Inferior parietal cortex (tissue), 1 donor: ENCODE measurements at regions not wholly inside any gene's neighbourhood (a gene's known extent, or its start where the extent isn't known, plus 50 kb on each side); places are given as distances from the start of the nearest gene placed in this dataset.
"Not testable (repeated sequence)": the region's sequence is repeated elsewhere in the genome, so short reads cannot be mapped to it uniquely, and the experiment has no call there.

ENCODE experiments used
- DNase-seq: peaks from one replicate; pipeline ENCODE4 v3.0.0-alpha.2; 2016; ENCODE audit errors: extremely low spot score

DNA sequence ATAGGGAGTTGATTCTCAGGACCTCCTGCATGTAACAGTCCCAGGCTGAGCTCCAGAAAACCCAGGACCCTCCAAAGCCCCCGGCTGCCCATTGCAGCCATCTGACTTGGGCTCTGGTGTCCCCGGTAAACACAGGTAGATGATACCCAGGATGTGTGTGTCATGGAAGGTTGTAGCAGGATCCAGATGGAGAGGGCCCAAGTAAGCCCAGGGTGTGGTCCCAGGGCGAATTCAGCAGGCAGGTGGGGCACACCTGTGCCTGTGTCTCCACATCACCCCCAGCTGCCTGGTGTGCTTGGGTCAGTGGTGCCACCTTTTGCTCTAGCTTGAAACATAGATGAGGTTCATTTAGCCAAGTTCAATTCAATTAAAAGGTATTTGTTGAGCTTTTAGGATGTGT, 524.1 kb downstream of the GLRX3 start:
- DNase-seq = no peak

DNA sequence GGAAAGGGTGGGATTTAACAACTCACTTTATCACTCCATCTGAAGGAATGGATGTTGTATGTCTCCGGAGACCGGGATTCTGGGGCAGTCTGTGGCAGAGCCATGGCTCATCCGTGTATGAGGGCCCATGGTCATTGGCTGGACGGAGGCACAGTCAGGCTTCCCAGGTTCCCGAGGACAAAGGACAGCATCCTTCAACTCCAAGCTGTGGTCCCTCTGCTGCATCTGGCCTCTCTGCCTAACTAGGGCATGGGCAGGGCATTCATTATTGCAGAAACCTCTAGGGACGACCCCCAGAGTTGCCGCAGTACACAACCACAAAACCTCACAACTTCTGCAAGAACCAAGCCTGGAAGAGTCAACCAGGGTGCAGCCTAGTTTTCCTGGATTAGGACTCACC, 525.2 kb downstream of the GLRX3 start:
- DNase-seq = no peak

DNA sequence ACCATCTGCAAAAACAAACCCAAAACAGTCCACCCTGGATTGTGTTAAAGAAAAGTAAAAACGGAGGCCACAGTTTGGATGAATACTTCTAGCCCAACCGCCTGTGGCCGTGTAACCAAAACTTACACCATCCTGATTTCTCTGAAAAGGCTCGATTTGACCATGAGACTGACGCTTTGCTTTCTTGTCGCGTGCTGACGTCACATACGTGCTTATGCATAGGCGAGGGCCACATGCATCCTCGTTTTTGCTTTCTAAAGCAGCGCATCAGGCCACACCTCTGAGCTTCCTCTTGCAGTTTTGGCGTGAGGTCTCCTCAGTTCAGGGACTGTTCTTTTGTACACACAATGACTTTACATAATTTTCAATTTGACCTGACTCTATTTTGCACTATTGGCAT, 526.6 kb downstream of the GLRX3 start:
- no peak for DNase-seq

DNA sequence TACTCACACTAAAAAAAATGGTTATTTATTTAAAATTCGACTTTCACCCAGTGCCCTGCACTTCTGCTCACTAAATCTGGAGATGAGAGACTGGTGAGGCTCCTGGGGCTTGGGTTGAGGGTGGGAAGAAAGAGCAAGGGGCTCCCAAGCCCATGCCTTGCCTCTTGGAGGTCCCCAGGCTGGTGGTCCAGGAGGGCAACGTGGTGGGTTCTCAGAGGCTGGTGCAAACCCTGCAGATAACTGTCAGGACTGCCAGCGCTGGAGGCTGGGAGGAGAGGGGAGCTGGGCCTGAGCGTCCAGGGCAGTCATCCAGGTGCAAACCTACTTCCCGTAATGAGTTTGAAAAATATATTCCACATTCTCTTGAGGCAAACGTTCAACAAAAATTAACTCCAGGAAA, 528.3 kb downstream of the GLRX3 start:
- DNase-seq = no peak

DNA sequence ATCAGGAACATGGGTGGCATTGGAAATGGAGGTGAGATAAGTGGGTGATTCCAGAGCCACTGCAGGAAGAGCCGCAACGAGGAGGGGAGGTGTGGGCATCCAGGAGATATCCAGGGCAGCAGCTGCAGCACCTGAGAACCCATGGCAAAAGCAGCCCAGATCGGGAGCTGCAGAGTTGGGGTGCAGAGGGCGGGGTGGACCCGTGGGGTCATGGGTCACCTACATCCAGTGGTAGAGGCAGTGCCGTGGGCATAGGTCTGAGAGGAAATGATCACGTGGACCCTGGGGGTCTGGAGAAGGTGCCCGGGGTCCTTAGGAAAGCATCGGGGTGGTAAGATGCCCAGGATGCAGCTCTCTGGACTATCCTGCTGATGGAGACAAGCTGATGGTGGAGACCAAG, 530.0 kb downstream of the GLRX3 start:
- DNase-seq = no peak

DNA sequence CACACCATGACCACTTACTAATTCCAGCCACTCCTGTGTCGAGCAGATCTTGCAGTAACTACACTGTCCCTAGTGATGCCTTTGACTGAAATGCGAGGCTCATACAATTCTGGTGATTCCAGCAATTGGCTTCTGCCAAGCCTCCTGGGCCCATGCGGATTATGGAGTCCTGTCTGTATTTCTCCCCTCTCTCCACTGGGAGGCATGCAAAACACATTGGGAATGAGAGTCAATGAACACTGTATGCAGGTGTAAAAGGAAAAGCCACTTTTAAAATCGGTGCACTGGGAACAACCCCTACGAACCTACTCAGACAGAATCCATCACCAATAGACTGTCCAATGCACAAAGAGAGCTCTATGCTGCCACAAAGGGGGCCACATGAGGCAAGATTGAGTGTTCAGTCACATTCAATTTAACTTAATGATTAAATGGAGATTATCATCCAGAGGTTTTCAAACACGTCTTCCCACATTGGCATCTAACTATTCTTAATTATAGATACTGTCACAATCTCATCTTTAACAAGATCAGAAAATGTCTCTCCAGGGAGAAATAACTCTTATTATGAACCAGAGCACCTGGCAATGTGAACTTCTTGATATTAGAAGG, 550.6 kb downstream of the GLRX3 start:
- DNase-seq = no peak

DNA sequence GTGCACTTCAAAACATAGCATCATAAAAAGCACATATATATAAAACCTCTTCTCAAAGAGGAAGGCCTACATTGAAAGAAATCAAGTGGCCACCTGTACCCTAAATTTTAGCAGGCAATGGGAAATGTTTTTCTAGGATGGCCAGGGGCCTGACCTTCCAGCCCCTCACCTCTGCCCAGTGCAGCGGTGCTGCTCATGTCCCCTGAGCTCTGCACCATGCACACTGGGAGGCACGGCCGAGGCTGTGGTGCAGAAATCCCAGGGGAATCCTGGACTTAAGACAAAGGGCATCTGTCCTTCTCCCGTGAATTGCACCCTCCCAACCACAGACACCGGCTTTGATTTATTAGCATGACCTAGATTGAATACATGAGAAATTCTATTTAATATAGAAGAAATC, 551.4 kb downstream of the GLRX3 start:
- no peak for DNase-seq

DNA sequence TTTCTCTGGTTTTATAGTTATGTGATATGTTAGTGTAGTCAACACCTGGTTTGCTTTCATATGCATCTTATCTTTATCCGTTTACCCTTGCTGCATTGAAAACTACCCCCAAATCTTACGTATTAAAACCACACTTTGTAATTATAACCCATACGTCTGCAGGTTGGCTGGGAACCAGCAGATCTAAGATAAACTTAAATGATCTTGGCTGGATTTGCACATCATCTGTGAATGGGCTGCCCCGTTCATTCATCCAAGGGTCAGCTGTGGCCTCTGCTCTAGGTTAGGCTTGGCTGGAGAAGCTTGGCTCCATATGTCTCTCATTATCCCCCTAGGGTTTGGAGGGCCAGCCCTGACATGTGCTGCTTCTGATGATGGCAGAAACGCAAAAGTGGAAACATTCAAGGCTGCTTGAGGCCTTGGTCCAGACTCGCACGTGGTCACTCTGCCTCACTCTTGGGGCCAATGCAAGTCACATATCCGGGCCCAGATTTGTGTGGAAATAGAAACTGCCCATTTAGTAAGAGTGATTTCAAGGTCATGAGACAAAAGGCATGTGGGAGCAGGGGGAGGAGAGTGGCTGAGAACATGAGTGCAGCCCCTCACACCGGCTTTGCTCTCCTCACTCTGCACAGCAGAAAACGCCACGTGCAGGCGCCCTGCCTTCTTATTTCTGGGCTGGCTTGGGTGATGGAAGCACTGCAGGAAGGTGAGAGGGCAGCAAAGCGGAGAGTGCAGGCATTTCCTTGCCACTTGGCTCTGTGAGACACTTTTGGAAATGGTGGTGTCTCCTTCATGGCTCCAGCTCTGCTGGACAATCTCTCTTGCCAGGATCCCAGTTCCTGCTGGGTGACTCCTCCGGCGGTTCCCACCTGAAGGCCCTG, 553.8 kb downstream of the GLRX3 start:
- no peak for DNase-seq

DNA sequence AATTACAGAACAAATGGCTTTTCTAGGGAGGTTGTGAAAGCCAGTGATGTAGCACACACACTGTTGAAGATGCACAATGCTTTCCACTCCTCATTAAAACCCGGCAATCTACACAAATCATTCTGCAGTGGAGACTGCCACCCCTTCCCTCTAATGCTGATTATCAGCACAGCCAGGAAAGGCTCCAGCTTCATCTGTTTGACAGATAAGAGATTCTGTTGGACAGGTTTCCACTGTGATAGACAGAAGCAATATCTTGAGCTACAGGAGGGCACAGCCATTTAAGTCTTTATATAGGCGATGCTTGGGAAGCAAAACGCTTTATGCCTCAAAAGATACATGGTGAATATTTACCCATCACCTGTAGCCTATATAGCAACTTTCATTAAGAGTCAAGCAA, 555.6 kb downstream of the GLRX3 start:
- DNase-seq = no peak

DNA sequence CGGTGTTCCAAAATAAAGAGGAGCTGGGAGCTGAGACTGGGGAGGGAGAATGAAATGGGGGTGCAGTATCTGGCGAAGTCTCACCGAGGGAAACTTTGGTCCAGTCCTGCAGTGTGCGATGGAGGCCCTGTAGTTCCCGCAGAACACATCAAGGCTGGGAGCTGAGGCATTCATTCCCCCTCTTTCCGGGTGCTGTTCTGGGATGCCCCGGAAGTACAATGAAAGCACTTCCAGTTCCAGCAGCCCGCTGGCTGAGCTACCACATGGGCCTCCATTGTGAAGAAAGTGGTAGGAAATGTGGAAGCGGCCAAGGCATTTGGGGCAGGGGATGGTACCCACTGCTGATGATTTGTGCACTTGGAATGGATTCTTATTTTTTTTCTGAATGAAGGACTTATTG, 560.7 kb downstream of the GLRX3 start:
- DNase-seq = no peak

DNA sequence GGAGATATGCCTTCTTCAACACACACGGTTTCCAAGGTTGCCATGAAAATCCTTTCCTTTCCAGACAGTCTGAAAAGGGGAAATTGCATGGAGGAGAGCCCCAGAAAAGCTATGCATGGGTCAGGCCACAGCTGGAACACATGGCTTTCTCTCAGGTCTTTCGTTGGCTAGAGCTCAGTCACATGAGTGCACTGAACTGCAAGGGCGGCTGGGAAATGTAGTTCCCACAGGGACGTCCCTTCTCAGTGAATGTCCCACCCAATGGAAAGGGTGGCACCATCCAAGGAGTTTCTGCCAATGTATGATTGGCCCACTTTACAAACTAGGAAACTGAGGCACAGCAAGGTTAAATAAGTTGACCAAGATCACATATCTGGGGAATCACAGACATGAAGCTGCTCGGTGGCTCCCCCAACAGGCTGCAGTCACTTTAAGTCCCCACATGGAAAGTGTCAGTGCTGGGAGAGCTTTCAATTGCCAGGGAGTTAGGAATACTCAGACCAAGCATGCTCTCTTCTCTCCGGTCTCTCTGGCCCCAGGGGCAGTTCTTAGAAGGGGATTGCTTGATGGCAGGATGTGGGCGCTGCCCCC, 571.3 kb downstream of the GLRX3 start:
- no peak for DNase-seq

DNA sequence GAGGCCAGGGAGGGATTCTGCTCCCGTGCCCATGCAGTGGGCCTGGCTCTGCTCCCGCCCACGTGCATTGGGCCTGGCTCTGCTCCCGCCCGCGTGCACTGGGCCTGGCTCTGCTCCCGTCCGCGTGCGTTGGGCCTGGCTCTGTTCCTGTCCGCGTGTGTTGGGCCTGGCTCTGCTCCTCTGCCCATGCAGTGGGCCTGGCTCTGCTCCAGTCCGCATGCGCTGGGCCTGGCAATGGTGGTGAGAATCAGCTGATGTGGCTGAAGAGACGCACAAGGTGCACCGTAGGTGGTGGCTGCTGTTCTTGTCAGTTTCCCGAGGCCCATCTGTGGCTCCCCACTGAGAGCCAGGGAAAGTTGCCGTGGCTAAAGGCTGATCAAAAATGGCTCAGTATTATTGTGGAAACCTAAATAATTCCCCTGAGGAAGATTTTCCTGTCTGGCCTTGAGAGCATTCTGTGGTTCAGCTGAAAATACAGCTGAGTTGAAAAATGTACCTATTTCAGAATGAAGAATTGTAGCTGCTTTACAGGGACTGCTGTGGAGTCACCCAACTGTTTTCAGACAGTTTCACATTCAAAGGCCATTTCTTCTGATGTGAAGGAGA, 572.4 kb downstream of the GLRX3 start:
- no peak for DNase-seq

DNA sequence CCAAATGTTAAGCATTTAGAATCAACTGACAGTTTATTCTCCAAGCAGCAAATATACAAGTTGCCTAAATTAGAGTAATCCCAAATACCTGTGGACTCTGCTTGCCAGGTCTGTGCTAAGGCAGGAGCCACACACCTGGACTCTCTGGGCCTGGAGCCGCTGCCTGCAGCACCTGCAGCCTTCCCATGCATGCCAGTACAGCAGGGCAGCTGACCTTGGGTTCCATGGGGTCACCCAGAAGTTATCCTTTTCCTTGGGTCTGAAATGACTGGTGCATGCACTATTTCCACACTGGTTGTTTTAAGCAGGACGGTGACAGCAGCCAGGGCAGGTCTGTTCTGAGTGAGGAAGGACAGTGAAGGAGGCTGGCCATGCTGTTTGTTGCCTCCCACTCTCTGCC, 573.2 kb downstream of the GLRX3 start:
- no peak for DNase-seq

DNA sequence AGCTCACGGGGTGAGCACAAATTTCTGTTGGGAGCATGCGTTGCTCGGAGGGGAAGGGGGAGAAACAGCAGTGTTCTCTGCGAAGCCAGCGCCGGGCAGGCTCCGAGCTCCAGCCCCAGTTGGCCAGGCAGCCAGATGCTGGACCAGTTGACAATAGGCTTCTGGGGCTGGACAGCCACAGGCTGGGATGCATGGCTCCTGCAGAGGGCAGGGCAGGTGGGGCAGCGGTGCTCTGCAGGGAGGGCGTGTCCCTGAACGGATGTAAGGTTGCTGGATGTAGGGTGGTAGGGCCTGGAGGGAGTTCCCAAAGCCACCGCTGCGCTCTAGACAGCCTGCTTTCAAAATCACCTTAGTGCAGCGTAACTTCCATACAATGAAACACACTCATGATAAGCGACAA, 574.9 kb downstream of the GLRX3 start:
- DNase-seq = no peak

DNA sequence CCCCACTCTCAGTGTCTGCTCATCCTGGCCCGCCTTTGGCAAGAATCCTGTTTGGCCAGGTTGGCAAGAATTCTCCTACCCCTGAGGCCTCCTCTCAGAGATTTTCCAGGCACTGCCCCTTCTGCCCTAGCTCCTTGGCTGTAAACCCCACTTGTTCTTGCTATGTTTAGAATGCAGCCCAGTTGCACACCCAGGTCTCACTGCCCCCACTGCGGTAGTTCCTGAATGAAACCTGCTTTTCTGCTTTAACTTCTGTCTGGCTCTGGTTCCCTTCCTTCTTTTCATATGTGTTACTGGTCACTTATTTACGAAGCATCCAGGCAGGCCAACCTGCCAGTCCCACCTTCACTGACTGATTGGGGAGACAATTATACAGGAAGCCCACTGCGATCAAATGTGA, 576.9 kb downstream of the GLRX3 start:
- DNase-seq = no peak

DNA sequence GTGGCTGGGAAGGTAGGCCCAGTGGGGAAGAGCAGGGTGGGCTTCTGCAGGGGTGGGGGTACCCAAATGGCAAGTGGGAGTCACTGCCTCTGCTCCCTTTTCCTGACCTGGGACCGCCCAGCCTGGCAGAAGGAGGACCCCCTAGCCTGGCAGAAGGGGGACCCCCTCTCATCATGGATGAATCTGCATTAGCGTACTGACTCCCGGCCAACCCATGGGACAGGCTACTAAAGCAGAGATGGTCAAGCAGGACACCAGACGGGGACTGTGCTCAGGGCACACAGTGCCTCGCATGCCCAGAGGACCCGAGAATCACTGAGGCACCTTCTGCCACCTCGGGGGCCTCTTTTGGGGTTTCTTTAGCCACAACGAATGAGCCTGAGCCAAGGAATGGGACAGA, 577.5 kb downstream of the GLRX3 start:
- no peak for DNase-seq

DNA sequence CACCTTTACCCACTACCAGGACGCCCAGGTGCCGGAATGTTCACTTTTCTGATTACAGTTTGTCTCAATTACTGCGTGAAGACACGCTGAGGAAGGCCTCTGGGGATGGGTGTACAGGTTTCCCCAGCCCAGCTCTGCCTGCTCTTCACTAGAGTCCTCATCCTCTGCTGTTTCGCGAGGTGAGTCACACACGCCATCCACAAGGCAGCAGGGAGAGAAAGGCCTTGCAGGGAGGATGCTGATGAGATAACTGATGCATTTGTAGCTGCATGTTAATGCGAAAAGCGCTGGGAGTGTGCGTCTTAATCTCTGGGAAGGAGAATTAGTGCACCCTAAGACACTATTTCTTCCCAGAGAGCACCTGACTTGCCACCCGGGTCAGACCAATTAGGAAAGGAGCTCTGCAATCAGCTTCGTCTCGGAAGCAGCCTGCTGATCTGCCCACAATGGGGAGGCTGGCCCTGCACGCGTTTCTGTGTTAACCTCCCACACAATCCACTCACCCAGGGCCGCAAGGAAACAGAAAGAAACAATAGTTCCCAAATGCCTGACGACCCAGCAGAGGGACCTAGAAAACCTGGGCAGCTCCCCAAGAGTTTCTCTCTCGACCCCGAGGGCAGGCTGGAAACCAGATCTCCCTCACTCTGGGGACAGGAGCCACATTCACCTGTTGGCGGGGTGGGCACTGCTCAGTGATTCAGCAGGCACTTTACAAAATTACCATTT, 578.7 kb downstream of the GLRX3 start:
- DNase-seq = no peak

DNA sequence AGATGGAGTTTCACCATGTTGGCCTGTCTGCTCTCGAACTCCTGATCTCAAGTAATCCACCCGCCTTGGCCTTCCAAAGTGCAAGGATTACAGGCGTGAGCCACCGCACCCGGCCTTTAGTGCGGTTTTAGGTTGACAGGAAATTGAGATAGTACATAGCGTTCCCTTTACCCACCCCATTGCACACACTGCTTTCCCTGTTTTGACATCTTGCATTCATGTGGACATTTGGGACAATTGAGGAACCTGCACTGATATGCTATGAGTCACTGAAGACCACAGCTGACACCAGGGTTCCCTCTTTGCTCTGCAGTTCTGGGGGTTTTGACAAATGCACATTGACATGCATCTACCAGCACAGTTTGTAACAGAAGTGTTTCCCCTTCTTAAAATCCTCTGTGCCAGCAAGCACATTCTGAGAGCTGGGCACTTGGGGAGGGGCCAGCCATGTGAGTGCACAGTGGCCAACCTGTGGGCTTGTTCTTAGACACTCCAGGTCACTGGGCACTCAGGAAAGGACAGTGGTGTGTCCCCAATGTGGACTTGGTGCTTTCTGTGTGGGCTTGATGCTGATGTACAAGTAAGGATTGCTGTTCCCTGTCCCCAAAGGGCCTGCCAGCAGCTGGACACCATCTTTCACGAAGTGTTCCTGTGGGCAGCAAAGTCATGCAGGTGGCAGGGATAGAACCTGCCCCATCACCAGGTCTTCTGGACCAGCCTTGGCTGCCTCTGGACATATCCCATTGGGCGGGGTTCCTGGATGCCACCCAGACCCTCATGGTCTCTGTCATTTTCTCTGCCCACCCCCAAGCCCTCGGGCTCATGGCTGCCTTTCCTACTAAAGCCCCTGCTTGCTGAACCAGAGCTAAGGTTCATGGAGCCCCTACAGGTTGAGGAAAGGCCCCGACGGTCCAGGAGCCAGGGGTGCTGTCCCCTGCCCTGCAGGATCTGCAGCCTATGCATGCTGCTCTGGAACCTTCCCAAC, 579.8 kb downstream of the GLRX3 start:
- no peak for DNase-seq

DNA sequence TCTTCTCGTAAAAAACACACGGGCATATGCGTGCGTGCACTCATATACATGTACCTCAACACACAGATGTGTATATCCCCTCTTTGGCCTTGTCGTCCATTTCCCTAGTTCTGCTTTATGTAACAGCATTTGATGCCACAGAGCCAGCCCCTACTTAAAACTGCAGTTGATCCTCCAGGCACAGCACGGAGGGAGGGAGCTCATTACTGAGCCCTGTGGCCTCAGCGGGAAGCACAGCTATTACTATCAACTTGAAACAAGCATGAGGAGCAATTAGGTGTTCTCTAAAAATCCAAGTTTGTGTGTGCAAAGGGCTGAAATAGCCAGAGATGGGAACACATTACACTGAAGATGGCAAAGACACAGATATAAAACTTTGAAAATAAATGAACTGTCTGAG, 580.9 kb downstream of the GLRX3 start:
- DNase-seq = no peak

DNA sequence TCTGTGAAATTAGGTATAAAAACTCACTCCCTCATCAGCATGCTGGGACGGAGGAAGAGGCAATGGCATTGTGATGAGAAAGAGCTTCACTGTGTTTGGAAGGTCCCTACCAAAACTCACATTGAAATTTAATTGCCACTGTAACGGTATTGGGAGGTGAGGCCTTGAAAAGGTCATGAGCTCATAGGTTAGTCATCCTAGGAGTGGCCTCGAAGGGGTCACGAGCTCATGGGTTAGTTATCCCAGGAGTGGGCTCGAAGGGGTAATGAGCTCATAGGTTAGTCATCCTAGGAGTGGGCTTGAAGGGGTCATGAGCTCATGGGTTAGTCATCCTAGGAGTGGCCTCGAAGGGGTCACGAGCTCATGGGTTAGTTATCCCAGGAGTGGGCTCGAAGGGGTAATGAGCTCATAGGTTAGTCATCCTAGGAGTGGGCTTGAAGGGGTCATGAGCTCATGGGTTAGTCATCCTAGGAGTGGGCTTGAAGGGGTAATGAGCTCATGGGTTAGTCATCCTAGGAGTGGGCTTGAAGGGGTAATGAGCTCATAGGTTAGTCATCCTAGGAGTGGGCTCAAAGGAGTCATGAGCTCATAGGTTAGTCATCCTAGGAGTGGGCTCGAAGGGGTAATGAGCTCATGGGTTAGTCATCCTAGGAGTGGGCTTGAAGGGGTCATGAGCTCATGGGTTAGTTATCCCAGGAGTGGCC, 582.7 kb downstream of the GLRX3 start:
- DNase-seq = not testable (repeated sequence)
